HG02798 (cell line): ENCODE measurements at regions not wholly inside any gene's neighbourhood (a gene's known extent, or its start where the extent isn't known, plus 50 kb on each side); places are given as distances from the start of the nearest gene placed in this dataset.
"Not testable (repeated sequence)": the region's sequence is repeated elsewhere in the genome, so short reads cannot be mapped to it uniquely, and the experiment has no call there.

Source experiments
- ATAC-seq: cut with Tn5 transposase; IDR thresholded peaks from one replicate; pipeline ENCODE4 v1.9.1; 2021; ENCODE audit warnings: mild to moderate bottlenecking; ENCODE audit not compliant: unreplicated experiment, poor library complexity

DNA sequence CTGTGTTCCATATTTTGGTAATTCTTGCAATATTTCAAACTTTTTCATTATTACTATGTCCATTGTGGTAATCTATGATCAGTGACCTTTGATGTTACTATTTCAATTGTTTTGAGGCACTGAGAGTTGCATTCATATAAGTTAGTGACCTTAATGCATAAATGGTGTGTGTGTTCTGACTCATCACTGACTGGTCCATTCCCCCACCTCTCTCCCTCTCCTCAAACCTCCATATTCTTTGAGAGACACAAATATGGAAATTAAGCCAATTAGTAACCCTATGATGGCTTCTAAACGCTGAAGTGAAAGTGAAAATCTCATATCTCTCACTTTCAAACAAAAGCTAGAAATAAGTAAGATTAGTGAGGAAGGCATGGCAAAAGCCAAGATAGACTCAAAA is 739.6 kb downstream of the CCSER2 start:
- no peak for ATAC-seq

- no peak for ATAC-seq
Measured at GRCh38 chr10:85080934-85081333, 752.5 kb downstream of the CCSER2 start.

DNA sequence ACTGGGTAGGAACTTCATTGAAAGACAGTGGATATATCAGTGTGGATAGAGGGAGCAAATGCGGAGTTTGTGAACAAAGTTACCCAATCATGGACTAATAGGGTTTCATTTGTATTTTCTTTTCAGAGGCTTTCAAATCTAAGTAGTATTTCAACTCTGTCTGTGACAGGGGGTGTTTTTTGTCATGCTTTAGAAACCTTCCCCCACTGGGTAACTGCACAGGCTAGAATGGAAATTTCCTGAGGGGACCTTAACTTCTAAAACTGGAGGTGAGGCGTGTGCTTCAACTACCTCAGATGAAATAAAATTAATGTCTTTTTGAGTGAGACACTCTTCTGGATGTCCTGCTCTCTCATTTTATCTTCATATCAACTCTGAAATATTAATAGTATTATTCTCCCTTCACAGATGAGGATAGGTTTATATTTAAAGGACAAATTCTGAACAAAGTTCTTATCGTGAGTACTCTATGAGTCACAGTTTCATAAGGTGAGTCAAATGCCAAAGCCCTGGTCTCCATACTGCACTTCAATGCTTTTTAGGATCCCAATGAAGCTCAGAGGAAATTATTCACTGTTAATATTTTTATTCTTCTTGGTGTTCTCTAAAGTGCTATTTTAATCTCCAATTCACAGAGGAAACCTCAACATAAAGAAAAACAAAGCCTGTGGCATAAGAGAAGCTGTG is 770.6 kb downstream of the CCSER2 start:
- ATAC-seq: no peak

DNA sequence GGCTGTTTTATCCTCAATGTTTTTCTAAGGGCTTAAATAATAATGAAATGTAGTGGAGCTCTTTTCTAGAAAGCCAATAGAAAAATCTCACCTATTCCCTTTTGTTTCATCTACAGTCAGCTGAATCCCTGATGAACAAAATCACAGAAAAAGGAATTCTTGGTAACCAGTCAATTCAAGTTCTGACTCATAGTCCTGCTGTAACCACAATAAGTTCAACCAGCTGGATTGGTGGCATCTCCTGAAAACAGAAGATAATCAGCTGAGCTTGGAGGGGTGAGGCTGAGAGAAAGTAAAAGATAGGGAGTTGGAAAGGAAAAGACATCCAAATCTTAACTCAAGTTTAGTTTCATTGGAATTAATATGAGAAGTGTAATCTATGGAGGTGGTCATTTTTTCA is 772.1 kb downstream of the CCSER2 start:
- ATAC-seq: no peak

- no peak for ATAC-seq
Measured at GRCh38 chr10:85105614-85106255, 777.3 kb downstream of the CCSER2 start.

- ATAC-seq: no peak
Measured at GRCh38 chr10:85111271-85111670, 782.9 kb downstream of the CCSER2 start.

DNA sequence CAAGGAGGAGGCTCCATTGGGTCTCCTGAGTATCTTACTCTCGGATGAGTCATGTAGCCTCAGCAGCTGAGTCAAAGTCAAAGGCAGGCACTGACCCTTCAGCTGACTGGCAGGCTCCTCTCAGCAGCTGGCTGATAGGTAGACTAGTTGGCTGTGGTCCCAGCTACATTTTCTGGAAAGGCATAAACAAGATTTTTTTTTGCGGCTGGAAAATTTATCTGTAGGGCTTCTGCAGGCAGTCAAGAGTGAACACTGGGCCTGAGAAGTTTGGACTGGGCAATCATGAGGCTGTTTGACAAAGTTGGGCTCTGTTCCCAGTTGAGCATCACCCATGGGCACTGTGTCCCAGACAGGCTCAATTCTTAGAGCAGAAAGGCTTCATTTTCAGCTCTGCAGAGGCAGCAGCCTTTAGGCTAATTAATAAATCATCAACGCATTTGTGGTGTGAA is 796.2 kb downstream of the CCSER2 start:
- ATAC-seq: no peak

GRCh38 chr10:85137253-85137652 is 808.9 kb downstream of the CCSER2 start:
- no peak for ATAC-seq

- ATAC-seq: no peak
Measured at GRCh38 chr10:85138046-85138445, 809.7 kb downstream of the CCSER2 start.

- ATAC-seq: no peak
Measured at GRCh38 chr10:85139124-85139523, 810.7 kb downstream of the CCSER2 start.

GRCh38 chr10:85141520-85141919 is 813.1 kb downstream of the CCSER2 start:
- ATAC-seq: not testable (repeated sequence)

- ATAC-seq: no peak
Measured at GRCh38 chr10:85145966-85146365, 817.6 kb downstream of the CCSER2 start.

DNA sequence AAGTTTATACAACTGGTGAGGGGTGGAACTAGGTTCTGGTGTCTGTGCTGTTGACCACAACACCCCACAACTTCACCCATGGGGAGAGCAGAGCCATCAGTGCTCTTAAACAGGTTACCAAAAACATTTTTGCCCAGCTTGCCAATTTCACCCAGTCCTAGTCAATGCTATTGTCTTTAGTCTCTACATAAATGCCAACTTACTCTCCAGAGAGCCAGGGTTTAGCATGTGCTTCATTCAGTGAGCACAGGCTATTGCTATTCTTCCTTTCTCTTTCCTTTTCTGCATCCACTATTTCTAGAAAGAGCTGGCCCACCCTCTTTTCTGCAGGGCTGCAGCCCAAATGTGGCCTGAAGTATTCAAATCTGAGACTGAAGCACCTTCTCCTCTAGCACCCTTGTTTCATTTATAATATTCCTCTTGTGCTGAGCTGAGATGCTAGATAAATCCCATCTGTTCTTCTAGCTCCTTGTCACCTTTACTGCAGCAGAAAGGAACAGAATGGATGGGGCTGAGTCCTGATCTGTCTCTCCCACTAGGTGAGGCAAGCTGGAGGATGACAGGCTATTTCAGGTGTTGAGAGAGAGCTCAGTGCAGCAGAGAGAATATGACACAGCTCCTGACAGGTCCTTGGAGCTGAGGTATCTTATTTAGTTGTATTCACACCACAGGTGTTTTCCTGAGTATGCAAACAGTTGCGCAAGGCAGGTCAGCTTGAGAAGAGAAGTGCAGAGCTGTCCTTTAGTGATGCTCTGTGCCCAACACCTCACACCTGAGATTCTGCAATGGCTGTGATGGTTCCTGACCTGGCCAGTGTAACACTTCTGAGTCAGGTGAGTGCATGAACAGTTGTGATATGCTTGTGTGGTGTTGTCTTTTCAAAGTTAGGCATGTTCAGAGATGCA is 819.2 kb downstream of the CCSER2 start:
- ATAC-seq: no peak

GRCh38 chr10:85148693-85149640 is 820.6 kb downstream of the CCSER2 start:
- ATAC-seq: no peak

GRCh38 chr10:85149766-85150165 is 821.4 kb downstream of the CCSER2 start:
- ATAC-seq: no peak

DNA sequence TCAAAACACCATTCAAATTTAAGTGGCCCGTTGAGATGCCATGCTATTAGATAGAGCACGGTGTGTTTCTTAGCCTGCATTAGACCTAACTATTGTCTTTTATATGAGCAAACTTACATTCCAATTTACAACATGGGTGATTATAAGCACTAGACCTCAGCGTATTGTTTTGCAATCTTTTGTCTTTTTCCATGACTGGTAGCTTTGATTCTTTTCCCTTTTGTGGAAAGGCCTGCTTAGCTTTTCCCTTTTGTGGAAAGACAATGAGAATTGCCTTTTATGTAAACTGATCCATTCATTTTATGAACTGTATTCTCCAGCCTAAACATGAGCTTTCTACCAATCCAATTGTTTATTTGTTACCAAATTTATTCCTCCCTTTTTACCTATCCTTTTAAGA is 823.1 kb downstream of the CCSER2 start:
- ATAC-seq: no peak

GRCh38 chr10:85152496-85152895 is 824.1 kb downstream of the CCSER2 start:
- no peak for ATAC-seq

- no peak for ATAC-seq
Measured at GRCh38 chr10:85152911-85153310, 824.5 kb downstream of the CCSER2 start.

GRCh38 chr10:85157206-85157605 is 828.8 kb downstream of the CCSER2 start:
- no peak for ATAC-seq

DNA sequence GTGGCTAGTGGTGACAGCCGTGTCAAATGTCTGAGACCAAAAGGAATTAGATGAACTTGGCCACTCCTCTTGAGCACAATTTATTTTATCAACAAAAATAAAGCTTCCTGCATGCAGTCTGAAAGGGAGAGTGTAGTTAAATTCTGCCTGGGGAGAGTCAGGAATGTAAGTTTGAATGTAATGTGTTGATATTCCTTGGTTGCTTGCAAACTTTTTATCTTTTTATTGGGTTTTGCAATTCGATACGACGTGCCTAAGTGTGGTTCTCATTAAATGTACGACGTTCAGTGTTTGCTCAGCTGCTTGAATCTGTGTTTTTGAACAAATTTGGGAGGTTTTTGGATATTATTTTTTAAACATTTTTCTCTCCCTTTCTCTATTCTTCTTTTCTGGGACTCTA is 839.9 kb downstream of the CCSER2 start:
- no peak for ATAC-seq
